PC-3 (cell line): ENCODE measurements at regions not wholly inside any gene's neighbourhood (a gene's known extent, or its start where the extent isn't known, plus 50 kb on each side); places are given as distances from the start of the nearest gene placed in this dataset.
A peak's percentile ranks its signal among the peaks of the same experiment; 100 is the strongest.

ENCODE experiments used
- ATAC-seq: fragments of 200-7000 bp; cut with Tn5 transposase; 2 replicates; pipeline ENCODE4 v1.9.1; 2020; ENCODE audit warnings: mild to moderate bottlenecking, moderate library complexity
- BruUV-seq: library from RNA; stranded (reverse); fragments of 400-500 nt; replicated peaks from 2 replicates; lab custom pipeline; 2021; lab: Mats Ljungman, UMichigan
- CTCF ChIA-PET: fragments of 300-600 bp; sonication (Branson Sonifier 250); formaldehyde crosslinking; loops from one replicate; lab custom pipeline; 2022; ENCODE audit warnings: antibody characterized with exemption; lab: Charles Lee
- POLR2A ChIA-PET: fragments of 300-600 bp; sonication (Branson Sonifier 250); formaldehyde crosslinking; loops from one replicate; lab custom pipeline; 2022; ENCODE audit warnings: antibody characterized with exemption; ENCODE audit not compliant: unreplicated experiment; lab: Charles Lee
- DNase-seq: peaks from one replicate; pipeline ENCODE4 v3.0.0-alpha.2; 2015
- H2AFZ ChIP-seq: fragments of 300-600 bp; sonication (generic); 2 replicates; pipeline ENCODE4 v1.6.0; 2016; ENCODE audit warnings: antibody characterized with exemption, low read length
- H3F3A ChIP-seq: fragments of 300-600 bp; sonication (generic); one replicate; pipeline ENCODE4 v1.6.0; 2017; ENCODE audit warnings: antibody characterized with exemption, low read length, control low read depth, mild to moderate bottlenecking; ENCODE audit not compliant: unreplicated experiment
- H3K27ac ChIP-seq: fragments of 300-600 bp; sonication (generic); 2 replicates; pipeline ENCODE4 v1.5.1; 2016; ENCODE audit warnings: mild to moderate bottlenecking, low read length
- H3K27me3 ChIP-seq: fragments of 300-600 bp; sonication (generic); 2 replicates; pipeline ENCODE4 v1.6.1; 2016; ENCODE audit warnings: low read length, mixed read lengths
- H3K36me3 ChIP-seq: fragments of 300-600 bp; sonication (generic); 2 replicates; pipeline ENCODE4 v1.6.1; 2016; ENCODE audit warnings: low read depth, mixed run types, low read length, mixed read lengths
- H3K4me1 ChIP-seq: fragments of 300-600 bp; sonication (generic); 2 replicates; pipeline ENCODE4 v1.5.1; 2016; ENCODE audit warnings: low read length; ENCODE audit not compliant: insufficient read depth
- H3K4me2 ChIP-seq: fragments of 300-600 bp; sonication (generic); 2 replicates; pipeline ENCODE4 v1.6.0; 2016; ENCODE audit warnings: low read length
- H3K4me3 ChIP-seq: fragments of 300-600 bp; sonication (generic); 2 replicates; pipeline ENCODE4 v1.5.1; 2016; ENCODE audit warnings: mild to moderate bottlenecking, low read length, mixed read lengths
- H3K79me2 ChIP-seq: fragments of 300-600 bp; sonication (generic); 2 replicates; pipeline ENCODE4 v1.6.1; 2017; ENCODE audit warnings: low read length, mixed read lengths
- H3K9ac ChIP-seq: fragments of 300-600 bp; sonication (generic); 2 replicates; pipeline ENCODE4 v1.6.0; 2016; ENCODE audit warnings: mild to moderate bottlenecking, low read length
- H3K9me2 ChIP-seq: fragments of 300-600 bp; sonication (generic); replicated peaks from 2 replicates; pipeline ENCODE4 v1.6.1; 2016; ENCODE audit warnings: mixed run types, low read length, mixed read lengths
- H3K9me3 ChIP-seq: fragments of 300-600 bp; sonication (generic); 2 replicates; pipeline ENCODE4 v1.6.1; 2016; ENCODE audit warnings: low read length, mixed read lengths
- H4K20me1 ChIP-seq: fragments of 300-600 bp; sonication (generic); 2 replicates; pipeline ENCODE4 v1.6.1; 2016; ENCODE audit warnings: low read length, mixed read lengths
- CTCF ChIP-seq: fragments of 300-600 bp; sonication (generic); conservative IDR thresholded peaks from 2 replicates; pipeline ENCODE4 v1.5.1; 2017; ENCODE audit warnings: antibody characterized with exemption, low read depth, mild to moderate bottlenecking, low read length
- EZH2 ChIP-seq: fragments of 300-600 bp; sonication (generic); IDR thresholded peaks from one replicate; pipeline ENCODE4 v1.6.1; 2017; ENCODE audit warnings: antibody characterized with exemption, mild to moderate bottlenecking, low read length; ENCODE audit not compliant: unreplicated experiment
- EZH2phosphoT487 ChIP-seq: fragments of 300-600 bp; sonication (generic); IDR thresholded peaks from 2 replicates; pipeline ENCODE4 v1.6.1; 2018; ENCODE audit warnings: mild to moderate bottlenecking, antibody characterized with exemption, low read length, borderline replicate concordance
- intact Hi-C: fragments of 100-400 bp; cut with micrococcal nuclease; formaldehyde crosslinking; loops from 2 replicates; pipeline ENCODE4 v1.9.0; 2023

DNA sequence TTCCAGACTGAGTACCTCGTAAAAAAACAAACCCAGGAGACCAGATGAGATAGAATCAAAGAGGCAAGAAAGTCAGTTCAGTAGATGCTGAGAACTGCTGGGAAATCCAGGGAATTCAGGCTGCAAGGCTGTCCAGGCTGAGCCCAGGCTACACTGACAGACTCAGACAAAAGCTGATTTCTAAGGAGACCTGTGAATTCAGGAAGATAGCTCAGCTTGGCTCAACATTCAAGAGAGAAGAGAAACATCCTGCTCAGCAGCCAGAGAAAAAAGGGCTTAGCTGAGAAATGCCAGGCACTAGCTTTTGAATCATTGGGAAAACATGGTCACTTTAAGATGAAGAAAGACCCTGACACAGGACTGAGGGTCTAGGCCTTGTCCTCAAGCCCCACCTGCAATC, 118.2 kb upstream of the SLC44A1 start:
- no peak overlapping the region for H3K9ac ChIP-seq
- H3K4me2 ChIP-seq: no peak overlapping the region
- no peaks in the 10 kb centered on the region for H3K4me1 ChIP-seq
- no peaks in the 10 kb centered on the region for H3K79me2 ChIP-seq
- no peaks in the 10 kb centered on the region for H3K36me3 ChIP-seq
- no peak overlapping the region for H3K4me3 ChIP-seq
- no peaks in the 10 kb centered on the region for H3F3A ChIP-seq
- H3K27ac ChIP-seq: no peak overlapping the region
- ChIA-PET POLR2A (interaction anchor here (0.6 kb wide), 1 partner anchor 49 kb away, joined by 3 read pairs; no protein-coding TSS in a partner anchor), CTCF (no interaction called here)
- H4K20me1 ChIP-seq: no peaks in the 10 kb centered on the region
- H3K27me3 ChIP-seq: no peaks in the 10 kb centered on the region
- no peaks in the 10 kb centered on the region for H3K9me2 ChIP-seq
- no peak for TF ChIP-seq EZH2phosphoT487
- no peak for TF ChIP-seq CTCF
- TF ChIP-seq EZH2: no peak
- no TSS peak for BruUV-seq
- no peak for DNase-seq
- ATAC-seq: no peak
- H2AFZ ChIP-seq: no peak overlapping the region
- intact Hi-C loops: no loop called here
- H3K9me3 ChIP-seq: no peaks in the 10 kb centered on the region

GRCh38 chr9:105127863-105128220, 116.6 kb upstream of the SLC44A1 start:
- Histone ChIP-seq H3K36me3 (no peaks in the 10 kb centered on the region), H3K27me3 (no peaks in the 10 kb centered on the region), H3K79me2 (no peaks in the 10 kb centered on the region), H3K27ac (peak overlapping the region; percentile 48), H3K9me2 (no peaks in the 10 kb centered on the region), H2AFZ (no peak overlapping the region), H3K4me2 (no peak overlapping the region), H3F3A (no peaks in the 10 kb centered on the region), H3K4me1 (peaks cover 8% of the 10 kb centered on the region), H3K9me3 (no peaks in the 10 kb centered on the region), H3K4me3 (no peak overlapping the region), H4K20me1 (no peaks in the 10 kb centered on the region), H3K9ac (no peak overlapping the region)
- ChIA-PET POLR2A (no interaction called here), CTCF (no interaction called here)
- no TSS peak for BruUV-seq
- intact Hi-C loops: no loop called here
- TF ChIP-seq CTCF: no peak
- no peak for TF ChIP-seq EZH2phosphoT487
- no peak for TF ChIP-seq EZH2
- ATAC-seq: no peak; the same call in 1 of the 2 replicates
- DNase-seq: peak; percentile 28

DNA sequence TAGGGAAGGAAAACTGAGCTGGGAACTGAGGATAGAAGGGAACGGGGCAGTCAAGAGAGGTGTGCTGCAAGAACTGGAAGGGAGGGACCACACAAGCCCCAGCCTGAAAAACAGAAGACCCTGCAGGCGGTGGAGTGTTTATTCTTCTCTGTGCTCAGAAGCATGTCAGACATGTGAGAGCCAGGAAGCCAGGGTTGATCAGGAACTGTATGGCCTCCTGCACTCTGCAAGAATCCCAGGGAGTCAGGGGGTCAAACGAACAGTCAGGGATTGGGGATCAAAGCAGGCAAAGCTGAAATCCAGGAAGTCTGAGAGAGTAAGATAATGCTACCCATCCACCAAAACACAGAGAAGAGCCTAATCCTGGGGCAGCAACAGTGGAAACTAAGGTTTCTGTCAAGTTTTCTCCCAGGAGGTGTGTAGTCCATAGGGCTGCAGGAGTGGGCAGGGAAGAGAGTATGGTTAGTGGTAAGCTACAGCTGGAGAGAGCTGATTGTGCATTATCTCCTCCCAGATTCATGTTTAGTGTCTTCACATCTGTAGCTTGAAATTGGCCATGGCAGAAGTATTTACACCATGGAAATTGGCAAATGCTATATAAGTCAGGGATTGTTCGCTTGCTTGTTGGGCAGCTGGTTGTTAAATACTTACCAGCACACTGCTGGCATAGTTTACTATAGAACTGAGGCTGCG, 115.4 kb upstream of the SLC44A1 start:
- Histone ChIP-seq H3K9me2 (no peaks in the 10 kb centered on the region), H2AFZ (no peak overlapping the region), H3K27ac (no peak overlapping the region), H3K36me3 (no peaks in the 10 kb centered on the region), H3K79me2 (no peaks in the 10 kb centered on the region), H3K9me3 (no peaks in the 10 kb centered on the region), H3F3A (no peaks in the 10 kb centered on the region), H4K20me1 (no peaks in the 10 kb centered on the region), H3K27me3 (no peaks in the 10 kb centered on the region), H3K4me1 (peaks cover 13% of the 10 kb centered on the region), H3K4me3 (no peak overlapping the region), H3K9ac (no peak overlapping the region), H3K4me2 (no peak overlapping the region)
- intact Hi-C loops: no loop called here
- no TSS peak for BruUV-seq
- ChIA-PET CTCF (no interaction called here), POLR2A (no interaction called here)
- TF ChIP-seq CTCF (no peak), EZH2 (no peak)
- no peak for DNase-seq
- ATAC-seq: no peak
